ENCODE measurements at regions not wholly inside any gene's neighbourhood (a gene's known extent, or its start where the extent isn't known, plus 50 kb on each side); places are given as distances from the start of the nearest gene placed in this dataset.

DNA sequence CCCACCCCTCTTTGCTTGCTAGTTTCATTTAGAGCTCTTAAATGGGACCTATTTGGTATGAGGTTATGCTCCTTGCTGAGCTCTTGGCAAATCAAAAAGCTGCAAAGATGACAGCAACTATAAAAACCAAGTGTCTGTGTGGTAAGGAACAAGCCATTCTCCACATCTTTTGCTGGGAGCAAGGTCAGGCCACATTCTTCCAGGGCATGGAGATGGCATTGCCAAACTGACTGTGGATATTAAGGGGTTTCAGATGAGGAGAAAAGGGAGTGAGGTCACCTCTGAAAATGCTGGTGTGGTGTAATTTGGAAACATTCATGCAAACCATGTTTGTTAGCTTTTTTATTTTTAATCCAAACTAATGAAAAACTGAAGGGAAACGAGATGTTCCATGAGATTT lies 218.8 kb upstream of the IL12B start:
- TF ChIP-seq, protein P1, sequence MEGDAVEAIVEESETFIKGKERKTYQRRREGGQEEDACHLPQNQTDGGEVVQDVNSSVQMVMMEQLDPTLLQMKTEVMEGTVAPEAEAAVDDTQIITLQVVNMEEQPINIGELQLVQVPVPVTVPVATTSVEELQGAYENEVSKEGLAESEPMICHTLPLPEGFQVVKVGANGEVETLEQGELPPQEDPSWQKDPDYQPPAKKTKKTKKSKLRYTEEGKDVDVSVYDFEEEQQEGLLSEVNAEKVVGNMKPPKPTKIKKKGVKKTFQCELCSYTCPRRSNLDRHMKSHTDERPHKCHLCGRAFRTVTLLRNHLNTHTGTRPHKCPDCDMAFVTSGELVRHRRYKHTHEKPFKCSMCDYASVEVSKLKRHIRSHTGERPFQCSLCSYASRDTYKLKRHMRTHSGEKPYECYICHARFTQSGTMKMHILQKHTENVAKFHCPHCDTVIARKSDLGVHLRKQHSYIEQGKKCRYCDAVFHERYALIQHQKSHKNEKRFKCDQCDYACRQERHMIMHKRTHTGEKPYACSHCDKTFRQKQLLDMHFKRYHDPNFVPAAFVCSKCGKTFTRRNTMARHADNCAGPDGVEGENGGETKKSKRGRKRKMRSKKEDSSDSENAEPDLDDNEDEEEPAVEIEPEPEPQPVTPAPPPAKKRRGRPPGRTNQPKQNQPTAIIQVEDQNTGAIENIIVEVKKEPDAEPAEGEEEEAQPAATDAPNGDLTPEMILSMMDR (IDR thresholded peaks at IDR 0.05) = no peak
- TF ChIP-seq POLR2A (IDR thresholded peaks at IDR 0.05) = no peak

Data from uterus (tissue), 2 donors.